GM13977 (cell line): ENCODE measurements at regions not wholly inside any gene's neighbourhood (a gene's known extent, or its start where the extent isn't known, plus 50 kb on each side); places are given as distances from the start of the nearest gene placed in this dataset.

ENCODE experiments used
- DNase-seq: peaks from one replicate; pipeline ENCODE4 v3.0.0; 2012; ENCODE audit warnings: low spot score
- in situ Hi-C: fragments of 300-500 bp; cut with MboI; formaldehyde crosslinking; loops from one replicate; pipeline ENCODE4 v1.12.0; 2022; ENCODE audit warnings: low sequenced_read_pairs, low pct_unique_long_range_greater_than_20kb, mixed read lengths, inconsistent platforms; ENCODE audit not compliant: unreplicated experiment
- TF ChIP-seq, protein P1 (sequence below): IDR thresholded peaks from 2 replicates; pipeline ENCODE4 v1.5.1; 2012; ENCODE audit warnings: mild to moderate bottlenecking, control low read depth; ENCODE audit not compliant: insufficient read depth; ENCODE audit errors: extremely low read depth, missing control alignments

DNA sequence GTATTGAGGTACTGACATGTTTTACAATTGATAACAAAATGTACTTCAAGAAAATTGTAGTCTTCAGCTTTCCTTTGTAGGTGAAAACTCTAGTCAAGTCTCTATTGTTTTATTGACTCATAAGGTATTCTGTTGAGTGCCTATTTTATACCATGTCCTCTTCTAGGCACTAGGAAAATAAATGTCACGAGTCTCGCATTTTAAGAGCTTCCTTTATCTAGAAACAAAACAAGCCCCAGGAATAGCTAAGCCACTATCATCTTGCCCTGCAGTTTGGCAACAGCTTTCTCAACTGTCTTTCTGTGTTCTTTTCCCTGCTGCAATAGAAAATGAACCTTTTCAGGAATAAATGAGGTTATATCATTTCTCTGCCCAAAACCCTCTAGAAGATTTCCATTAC lies 288.5 kb upstream of the NEGR1 start:
- no peak for DNase-seq
- in situ Hi-C loops = no loop called here

DNA sequence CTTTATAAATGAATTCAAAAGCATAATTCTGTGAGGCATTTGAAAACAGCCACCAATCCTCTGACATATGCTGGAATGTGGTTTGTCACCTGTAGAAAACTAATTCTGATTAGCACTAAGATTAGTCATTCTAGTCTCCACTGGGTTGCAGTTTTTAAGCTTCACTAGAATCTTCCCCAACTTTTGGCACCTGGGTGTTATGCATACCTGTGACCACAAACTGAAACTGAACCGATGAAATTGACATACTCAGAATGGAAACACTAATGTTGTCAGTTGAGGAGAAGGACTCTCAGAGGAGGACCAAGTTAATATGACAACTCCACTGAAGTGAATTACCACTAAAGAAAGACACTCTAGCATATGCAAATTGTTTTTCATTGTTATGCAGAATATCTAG lies 285.8 kb upstream of the NEGR1 start:
- TF ChIP-seq, protein P1, sequence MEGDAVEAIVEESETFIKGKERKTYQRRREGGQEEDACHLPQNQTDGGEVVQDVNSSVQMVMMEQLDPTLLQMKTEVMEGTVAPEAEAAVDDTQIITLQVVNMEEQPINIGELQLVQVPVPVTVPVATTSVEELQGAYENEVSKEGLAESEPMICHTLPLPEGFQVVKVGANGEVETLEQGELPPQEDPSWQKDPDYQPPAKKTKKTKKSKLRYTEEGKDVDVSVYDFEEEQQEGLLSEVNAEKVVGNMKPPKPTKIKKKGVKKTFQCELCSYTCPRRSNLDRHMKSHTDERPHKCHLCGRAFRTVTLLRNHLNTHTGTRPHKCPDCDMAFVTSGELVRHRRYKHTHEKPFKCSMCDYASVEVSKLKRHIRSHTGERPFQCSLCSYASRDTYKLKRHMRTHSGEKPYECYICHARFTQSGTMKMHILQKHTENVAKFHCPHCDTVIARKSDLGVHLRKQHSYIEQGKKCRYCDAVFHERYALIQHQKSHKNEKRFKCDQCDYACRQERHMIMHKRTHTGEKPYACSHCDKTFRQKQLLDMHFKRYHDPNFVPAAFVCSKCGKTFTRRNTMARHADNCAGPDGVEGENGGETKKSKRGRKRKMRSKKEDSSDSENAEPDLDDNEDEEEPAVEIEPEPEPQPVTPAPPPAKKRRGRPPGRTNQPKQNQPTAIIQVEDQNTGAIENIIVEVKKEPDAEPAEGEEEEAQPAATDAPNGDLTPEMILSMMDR = no peak
- DNase-seq = no peak
- in situ Hi-C loops = no loop called here

More for the DNA sequence above, 288.5 kb upstream of the NEGR1 start:
- TF ChIP-seq, protein P1 = no peak

DNA sequence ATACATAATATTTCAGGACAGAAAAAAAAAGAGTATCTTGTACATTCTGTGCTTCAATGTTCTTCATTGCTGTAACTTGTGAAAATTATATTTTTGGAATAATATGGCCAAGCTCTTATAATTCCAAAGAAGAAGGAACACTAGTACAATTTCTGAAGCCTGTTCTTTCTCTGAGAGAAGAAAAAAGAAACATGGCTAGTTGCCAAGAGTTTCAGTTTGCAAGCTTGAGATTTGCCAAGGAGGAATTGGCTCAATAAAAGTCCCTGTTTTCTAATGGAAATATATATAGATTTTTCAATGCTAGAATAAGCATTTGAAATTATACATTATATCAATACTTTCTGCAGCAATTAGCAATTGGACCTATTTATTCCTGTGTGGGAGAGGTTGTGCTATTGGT lies 285.2 kb upstream of the NEGR1 start:
- in situ Hi-C loops = no loop called here
- DNase-seq = no peak
- TF ChIP-seq, protein P1 = no peak

DNA sequence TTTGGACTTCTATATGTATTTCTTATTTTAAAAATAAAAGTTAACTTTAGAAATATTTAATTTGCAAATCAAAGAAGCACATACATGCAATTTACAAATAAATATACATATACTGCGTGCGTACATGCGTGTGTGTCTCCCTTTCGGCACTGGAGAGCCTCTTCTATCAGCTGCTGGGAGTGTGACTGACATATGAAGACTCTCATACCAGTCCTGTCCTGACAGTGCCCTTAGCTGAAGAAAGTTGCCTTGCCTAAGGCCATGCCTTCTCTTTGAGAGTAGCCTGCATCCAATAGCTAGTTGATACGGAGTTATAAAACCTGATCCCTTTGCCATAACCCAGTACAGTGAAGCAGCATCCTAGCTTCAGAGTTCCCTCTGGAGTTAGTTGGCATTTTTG lies 282.4 kb upstream of the NEGR1 start:
- in situ Hi-C loops = no loop called here
- TF ChIP-seq, protein P1 = no peak
- DNase-seq = no peak

DNA sequence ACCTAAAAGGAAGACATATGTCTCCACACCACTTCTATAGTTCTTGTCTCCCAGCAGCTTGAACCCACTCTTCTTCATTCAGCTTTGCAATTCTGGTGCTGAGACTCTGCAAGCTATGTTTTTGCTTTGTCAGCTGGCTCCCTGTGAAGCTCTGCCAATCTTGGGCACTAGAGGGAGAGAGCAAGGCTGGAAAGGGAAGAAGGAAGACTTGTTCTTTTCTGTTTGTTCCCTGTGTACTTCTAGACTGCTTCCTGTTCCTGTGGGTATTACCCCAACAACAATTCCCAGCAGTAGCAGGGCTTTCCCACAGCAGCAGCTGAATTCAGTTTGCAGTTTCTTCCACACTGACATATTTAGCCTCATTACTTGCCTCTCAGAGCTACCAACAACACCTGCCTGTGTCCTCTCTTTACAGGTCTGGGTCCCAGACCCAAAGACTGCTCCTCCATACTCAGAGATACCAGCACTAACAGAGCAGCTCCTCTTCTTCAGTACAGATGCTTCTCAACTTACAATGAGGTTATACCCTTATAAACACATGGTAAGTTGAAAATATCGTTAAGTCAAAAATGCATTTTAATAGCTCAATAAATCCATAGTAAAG lies 275.2 kb upstream of the NEGR1 start:
- DNase-seq = no peak
- TF ChIP-seq, protein P1 = no peak
- in situ Hi-C loops = no loop called here

DNA sequence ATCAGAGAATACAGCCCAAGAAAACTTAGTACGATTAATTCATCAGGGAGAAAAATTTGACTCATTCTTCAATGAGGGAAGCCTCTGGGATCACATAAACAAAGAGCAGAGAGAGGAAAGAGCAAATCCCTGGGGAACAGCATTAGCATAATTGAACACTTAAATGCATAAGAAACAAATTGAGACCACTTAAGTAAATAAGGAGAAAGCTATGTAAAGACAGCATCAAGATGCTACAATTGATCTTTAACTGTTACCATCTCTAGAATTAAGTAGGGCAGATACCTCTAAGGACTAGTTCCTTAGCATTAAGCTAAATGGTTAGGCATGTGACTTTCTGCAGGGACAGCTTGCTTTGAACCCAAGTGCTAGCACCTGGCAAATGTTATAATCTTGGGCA lies 265.1 kb upstream of the NEGR1 start:
- TF ChIP-seq, protein P1 = no peak
- DNase-seq = no peak

More for the DNA sequence above, 265.1 kb upstream of the NEGR1 start:
- in situ Hi-C loops = no loop called here
